ENCODE measurements at regions not wholly inside any gene's neighbourhood (a gene's known extent, or its start where the extent isn't known, plus 50 kb on each side); places are given as distances from the start of the nearest gene placed in this dataset.

GRCh38 chrX:26050099-26050498, 88.0 kb upstream of the MAGEB18 start:
- Histone ChIP-seq H3K9me3 (ENCODE audit: control insufficient read depth, insufficient read depth, low read length) (no peaks in the 10 kb centered on the region), H3K27ac (ENCODE audit: low read depth, low read length) (no peak overlapping the region), H3K4me3 (ENCODE audit: low read depth, low read length) (no peak overlapping the region), H3K27me3 (ENCODE audit: control insufficient read depth, insufficient read depth, low read length) (no peaks in the 10 kb centered on the region)
- DNase-seq (ENCODE audit: low read depth, low spot score) = no peak
- TF ChIP-seq CTCF (IDR thresholded peaks at IDR 0.05; ENCODE audit: low read depth, low read length) = no peak
- POLR2A ChIA-PET = no interaction called here
- CTCF ChIA-PET = no interaction called here

GRCh38 chrX:26070882-26071281, 67.3 kb upstream of the MAGEB18 start:
- POLR2A ChIA-PET = no interaction called here
- peaks cover 11% of the 10 kb centered on the region for H3K9me3 ChIP-seq (ENCODE audit: control insufficient read depth, insufficient read depth, low read length)
- CTCF ChIA-PET = no interaction called here
- no peak for TF ChIP-seq CTCF (IDR thresholded peaks at IDR 0.05; ENCODE audit: low read depth, low read length)
- no peaks in the 10 kb centered on the region for H3K27me3 ChIP-seq (ENCODE audit: control insufficient read depth, insufficient read depth, low read length)
- no peak for DNase-seq (ENCODE audit: low read depth, low spot score)
- H3K27ac ChIP-seq (ENCODE audit: low read depth, low read length) = no peak overlapping the region
- H3K4me3 ChIP-seq (ENCODE audit: low read depth, low read length) = no peak overlapping the region

- Histone ChIP-seq H3K27me3 (ENCODE audit: control insufficient read depth, insufficient read depth, low read length) (no peaks in the 10 kb centered on the region), H3K27ac (ENCODE audit: low read depth, low read length) (no peak overlapping the region), H3K9me3 (ENCODE audit: control insufficient read depth, insufficient read depth, low read length) (peaks cover 11% of the 10 kb centered on the region), H3K4me3 (ENCODE audit: low read depth, low read length) (no peak overlapping the region)
- ChIA-PET POLR2A (no interaction called here), CTCF (no interaction called here)
- DNase-seq (ENCODE audit: low read depth, low spot score) = no peak
- TF ChIP-seq CTCF (IDR thresholded peaks at IDR 0.05; ENCODE audit: low read depth, low read length) = no peak
Observed at GRCh38 chrX:26071618-26072017, 66.5 kb upstream of the MAGEB18 start.

GRCh38 chrX:26083093-26083492, 55.0 kb upstream of the MAGEB18 start:
- DNase-seq (ENCODE audit: low read depth, low spot score) = no peak
- H3K27me3 ChIP-seq (ENCODE audit: control insufficient read depth, insufficient read depth, low read length) = no peaks in the 10 kb centered on the region
- H3K27ac ChIP-seq (ENCODE audit: low read depth, low read length) = no peak overlapping the region
- no peak overlapping the region for H3K4me3 ChIP-seq (ENCODE audit: low read depth, low read length)
- H3K9me3 ChIP-seq (ENCODE audit: control insufficient read depth, insufficient read depth, low read length) = no peaks in the 10 kb centered on the region
- TF ChIP-seq CTCF (IDR thresholded peaks at IDR 0.05; ENCODE audit: low read depth, low read length) = no peak
- ChIA-PET CTCF (no interaction called here), POLR2A (no interaction called here)
